ENCODE measurements at regions not wholly inside any gene's neighbourhood (a gene's known extent, or its start where the extent isn't known, plus 50 kb on each side); places are given as distances from the start of the nearest gene placed in this dataset.

DNA sequence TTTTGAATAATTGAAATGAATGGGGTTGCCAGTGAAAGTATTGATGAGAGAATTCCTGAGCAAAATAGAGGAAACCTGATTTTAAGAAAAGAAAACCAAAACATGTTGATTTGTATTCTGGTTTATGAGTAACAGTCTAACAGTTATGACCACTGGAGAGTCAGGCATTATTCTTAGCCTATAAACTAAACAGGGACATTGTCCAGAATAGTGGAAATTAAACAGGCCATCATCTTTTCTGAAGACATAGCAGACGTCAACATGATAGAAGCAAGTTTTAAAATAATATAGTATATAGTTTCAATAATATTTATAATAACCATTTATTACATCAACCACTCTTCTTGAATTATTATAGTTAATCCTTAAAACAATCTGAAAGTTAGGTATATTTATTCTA lies 178.3 kb upstream of the MPDZ start:
- TF ChIP-seq ELF4 (IDR thresholded peaks at IDR 0.05) = no peak
- TF ChIP-seq, protein P1, sequence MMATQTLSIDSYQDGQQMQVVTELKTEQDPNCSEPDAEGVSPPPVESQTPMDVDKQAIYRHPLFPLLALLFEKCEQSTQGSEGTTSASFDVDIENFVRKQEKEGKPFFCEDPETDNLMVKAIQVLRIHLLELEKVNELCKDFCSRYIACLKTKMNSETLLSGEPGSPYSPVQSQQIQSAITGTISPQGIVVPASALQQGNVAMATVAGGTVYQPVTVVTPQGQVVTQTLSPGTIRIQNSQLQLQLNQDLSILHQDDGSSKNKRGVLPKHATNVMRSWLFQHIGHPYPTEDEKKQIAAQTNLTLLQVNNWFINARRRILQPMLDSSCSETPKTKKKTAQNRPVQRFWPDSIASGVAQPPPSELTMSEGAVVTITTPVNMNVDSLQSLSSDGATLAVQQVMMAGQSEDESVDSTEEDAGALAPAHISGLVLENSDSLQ (IDR thresholded peaks at IDR 0.05) = no peak
- no peak for TF ChIP-seq BHLHE40 (IDR thresholded peaks at IDR 0.05; ENCODE audit: borderline replicate concordance)
- TF ChIP-seq FOXM1 (IDR thresholded peaks at IDR 0.05; ENCODE audit: borderline replicate concordance) = no peak
- no peak for TF ChIP-seq HDGF (IDR thresholded peaks at IDR 0.05; ENCODE audit: borderline replicate concordance)
- no peak for TF ChIP-seq ARNT (IDR thresholded peaks at IDR 0.05)
- no peak for TF ChIP-seq ZNF384 (IDR thresholded peaks at IDR 0.05)
- no peak for TF ChIP-seq SUZ12 (IDR thresholded peaks at IDR 0.05)
- no peak for TF ChIP-seq FOXA1 (IDR thresholded peaks at IDR 0.05)
- TF ChIP-seq SP1 (IDR thresholded peaks at IDR 0.05) = no peak
- TF ChIP-seq TARDBP (IDR thresholded peaks at IDR 0.05) = no peak
- no peak for TF ChIP-seq NFRKB (IDR thresholded peaks at IDR 0.05)
- TF ChIP-seq L3MBTL2 (conservative IDR thresholded peaks at IDR 0.05) = no peak

Data from HEK293T (cell line).